BJ (cell line): ENCODE measurements at regions not wholly inside any gene's neighbourhood (a gene's known extent, or its start where the extent isn't known, plus 50 kb on each side); places are given as distances from the start of the nearest gene placed in this dataset. TPM values are rescaled to one million over a fixed set of nuclear protein-coding genes. Genes with fewer than 3 reads are reported as not detected.

Source experiments
- CTCF ChIA-PET: fragments of 350-600 bp; formaldehyde crosslinking; extraction: SDS; loops from one replicate; lab custom pipeline; 2021; ENCODE audit warnings: antibody characterized with exemption, inconsistent platforms; lab: Yijun Ruan, JAX
- POLR2A ChIA-PET: fragments of 300-600 bp; sonication (Branson Sonifier 250); formaldehyde crosslinking; extraction: SDS; loops from one replicate; lab custom pipeline; 2021; ENCODE audit warnings: antibody characterized with exemption; lab: Charles Lee
- DNase-seq: peaks from one replicate; pipeline ENCODE4 v3.0.0-alpha.2; 2011; ENCODE audit warnings: low read depth
- H3K27me3 ChIP-seq: 2 replicates; pipeline ENCODE4 v1.6.0; 2011; ENCODE audit warnings: low read length; ENCODE audit not compliant: control insufficient read depth, insufficient read depth
- H3K36me3 ChIP-seq: 2 replicates; pipeline ENCODE4 v1.5.1; 2011; ENCODE audit warnings: low read length; ENCODE audit not compliant: control insufficient read depth, insufficient read depth
- H3K4me3 ChIP-seq: 2 replicates; pipeline ENCODE4 v1.5.1; 2011; ENCODE audit warnings: low read depth, mild to moderate bottlenecking, control low read depth, low read length
- CTCF ChIP-seq: IDR thresholded peaks from 2 replicates; pipeline ENCODE4 v1.5.1; 2011; ENCODE audit warnings: low read depth, mild to moderate bottlenecking, control low read depth, inconsistent platforms, low read length, moderate library complexity; ENCODE audit not compliant: insufficient read depth
- small RNA-seq: library from RNA; depleted of rRNA; stranded (forward); fragments of <200 nt; gene quantifications from one replicate; pipeline ENCODE3, GENCODE V24; 2012; ENCODE audit warnings: low replicate concordance, low read depth; ENCODE audit not compliant: insufficient read length

DNA sequence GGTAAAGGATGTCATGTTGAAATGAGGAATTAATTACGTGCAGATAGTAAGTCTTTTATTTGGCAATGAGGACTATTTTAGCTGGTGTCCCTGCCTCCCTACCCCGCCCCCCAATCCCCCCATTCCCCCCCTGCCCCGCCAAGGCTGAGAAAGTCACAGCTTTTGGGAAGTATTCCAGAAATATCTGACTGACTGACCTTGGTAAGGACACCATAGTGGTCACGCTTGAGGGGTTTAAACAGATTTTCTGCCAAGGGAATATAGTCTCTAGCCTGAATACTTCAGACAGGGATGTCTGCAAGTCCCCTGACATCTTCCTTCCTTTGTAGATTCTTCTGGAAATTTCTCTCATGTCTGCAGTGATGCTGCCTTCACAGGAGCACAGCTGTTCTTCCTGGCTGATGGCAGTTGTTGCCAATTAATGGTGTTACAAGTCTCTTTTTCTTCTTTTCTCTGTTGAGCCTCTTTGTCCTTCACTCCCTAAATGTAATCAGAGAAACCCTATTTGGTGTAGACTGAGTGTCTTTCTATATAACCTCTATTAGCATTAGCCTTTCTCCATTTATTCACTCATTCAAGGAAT lies 53.7 kb upstream of the MGAT5 start:
- Histone ChIP-seq H3K4me3 (no peak overlapping the region), H3K27me3 (no peaks in the 10 kb centered on the region), H3K36me3 (no peaks in the 10 kb centered on the region)
- DNase-seq, result no peak
- TF ChIP-seq CTCF, result no peak
- ChIA-PET CTCF (no interaction called here), POLR2A (no interaction called here)

GRCh38 chr2:134201533-134201932 lies 52.3 kb upstream of the MGAT5 start:
- ChIA-PET POLR2A (no interaction called here), CTCF (interaction anchor here (1.5 kb wide), 1 partner anchor 44 kb away, joined by 4 read pairs; no protein-coding TSS in a partner anchor)
- no peaks in the 10 kb centered on the region for H3K27me3 ChIP-seq
- no peaks in the 10 kb centered on the region for H3K36me3 ChIP-seq
- DNase-seq, result no peak
- TF ChIP-seq CTCF, result no peak
- no peak overlapping the region for H3K4me3 ChIP-seq

GRCh38 chr2:134202371-134202770 lies 51.5 kb upstream of the MGAT5 start:
- no peak for DNase-seq
- ChIA-PET POLR2A (no interaction called here), CTCF (interaction anchor here (0.7 to 1.5 kb wide), 2 partner anchors 43 to 316 kb away, joined by 3 to 4 read pairs; no protein-coding TSS in a partner anchor)
- TF ChIP-seq CTCF, result no peak
- Histone ChIP-seq H3K27me3 (no peaks in the 10 kb centered on the region), H3K4me3 (no peak overlapping the region), H3K36me3 (no peaks in the 10 kb centered on the region)

DNA sequence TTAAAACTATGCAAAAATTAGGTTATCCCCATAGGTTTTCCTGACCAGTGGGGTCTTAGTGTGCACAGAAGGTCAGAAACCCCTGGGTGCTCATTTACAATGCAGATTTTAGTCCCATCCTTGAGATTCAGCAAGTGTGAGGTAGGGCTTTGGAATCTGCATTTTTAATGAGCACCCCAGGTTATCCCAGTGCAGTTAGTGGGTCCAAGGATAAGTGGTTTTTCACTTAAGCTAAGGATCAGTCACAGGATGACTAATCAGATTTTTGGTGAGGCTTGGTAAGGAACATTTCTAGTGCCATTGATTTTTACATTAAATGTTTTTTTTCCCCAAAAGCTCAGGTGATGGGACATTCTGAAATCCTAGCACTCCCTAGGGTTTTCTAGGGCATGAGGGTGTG lies 50.7 kb upstream of the MGAT5 start:
- TF ChIP-seq CTCF, result no peak
- Histone ChIP-seq H3K4me3 (no peak overlapping the region), H3K36me3 (no peaks in the 10 kb centered on the region), H3K27me3 (no peaks in the 10 kb centered on the region)
- DNase-seq, result no peak
- CTCF ChIA-PET, result interaction anchor here (1.2 to 5.5 kb wide), 2 partner anchors 10 to 12 kb away, joined by 3 to 30 read pairs; no protein-coding TSS in a partner anchor
- POLR2A ChIA-PET, result no interaction called here

Small RNA genes lying in the stretch of these regions (small RNA-seq; reads per million reads assigned to genes)
- gene MIR3679, result not detected
